Suprapubic skin (tissue), 4 donors: ENCODE measurements at regions not wholly inside any gene's neighbourhood (a gene's known extent, or its start where the extent isn't known, plus 50 kb on each side); places are given as distances from the start of the nearest gene placed in this dataset.

Source experiments
- CTCF ChIP-seq, 2 donors: fragments of 200-600 bp in 1 of 2; fragments of 450-650 bp in 1 of 2; sonication (generic) in 1 of 2; IDR thresholded peaks; one replicate each; pipeline ENCODE4 v1.5.1; 2016 to 2019; ENCODE audit warnings: antibody characterized with exemption in 2 of 2, mild to moderate bottlenecking in 1 of 2, moderate library complexity in 1 of 2
- POLR2A ChIP-seq, 2 donors: fragments of 450-650 bp; IDR thresholded peaks; one replicate each; pipeline ENCODE4 v1.6.1; 2017; ENCODE audit warnings: antibody characterized with exemption in 2 of 2, mild to moderate bottlenecking in 2 of 2, moderate library complexity in 2 of 2
- POLR2AphosphoS5 ChIP-seq, 3 donors: sonication (generic); formaldehyde crosslinking; IDR thresholded peaks; one replicate each; pipeline ENCODE4 v1.6.1; 2017; ENCODE audit warnings: antibody characterized with exemption in 3 of 3

GRCh38 chr13:112213467-112214255, 146.7 kb downstream of the SOX1 start:
- TF ChIP-seq CTCF (IDR thresholded peaks at IDR 0.05) (no peak), POLR2A (IDR thresholded peaks at IDR 0.05) (no peak), POLR2AphosphoS5 (IDR thresholded peaks at IDR 0.05) (no peak)
